ENCODE measurements at regions not wholly inside any gene's neighbourhood (a gene's known extent, or its start where the extent isn't known, plus 50 kb on each side); places are given as distances from the start of the nearest gene placed in this dataset.

DNA sequence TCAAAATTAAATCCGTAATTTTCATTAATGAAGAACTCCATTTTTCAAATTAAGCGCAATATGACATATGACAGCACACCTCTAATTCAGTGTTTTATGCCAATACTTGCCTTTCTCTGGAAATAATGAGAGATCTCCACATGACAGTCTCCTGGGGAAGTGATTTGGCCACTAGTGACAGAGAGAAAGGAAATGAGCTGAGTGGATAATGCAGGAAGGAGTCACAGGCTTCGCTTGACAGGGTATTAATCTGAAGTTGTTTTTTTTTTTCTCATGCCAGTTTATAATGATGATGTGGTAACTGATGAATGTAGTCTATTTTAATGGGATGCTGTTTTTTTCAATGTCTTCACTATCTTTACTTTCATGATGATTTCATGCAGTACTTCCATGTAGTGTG, 1079.4 kb upstream of the GYPC start:
- TF ChIP-seq, protein P1, sequence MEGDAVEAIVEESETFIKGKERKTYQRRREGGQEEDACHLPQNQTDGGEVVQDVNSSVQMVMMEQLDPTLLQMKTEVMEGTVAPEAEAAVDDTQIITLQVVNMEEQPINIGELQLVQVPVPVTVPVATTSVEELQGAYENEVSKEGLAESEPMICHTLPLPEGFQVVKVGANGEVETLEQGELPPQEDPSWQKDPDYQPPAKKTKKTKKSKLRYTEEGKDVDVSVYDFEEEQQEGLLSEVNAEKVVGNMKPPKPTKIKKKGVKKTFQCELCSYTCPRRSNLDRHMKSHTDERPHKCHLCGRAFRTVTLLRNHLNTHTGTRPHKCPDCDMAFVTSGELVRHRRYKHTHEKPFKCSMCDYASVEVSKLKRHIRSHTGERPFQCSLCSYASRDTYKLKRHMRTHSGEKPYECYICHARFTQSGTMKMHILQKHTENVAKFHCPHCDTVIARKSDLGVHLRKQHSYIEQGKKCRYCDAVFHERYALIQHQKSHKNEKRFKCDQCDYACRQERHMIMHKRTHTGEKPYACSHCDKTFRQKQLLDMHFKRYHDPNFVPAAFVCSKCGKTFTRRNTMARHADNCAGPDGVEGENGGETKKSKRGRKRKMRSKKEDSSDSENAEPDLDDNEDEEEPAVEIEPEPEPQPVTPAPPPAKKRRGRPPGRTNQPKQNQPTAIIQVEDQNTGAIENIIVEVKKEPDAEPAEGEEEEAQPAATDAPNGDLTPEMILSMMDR (conservative IDR thresholded peaks at IDR 0.05): no peak
- no peak for TF ChIP-seq EZH2 (IDR thresholded peaks at IDR 0.05; ENCODE audit: low read depth)

All from PC-9 (cell line).